ENCODE measurements at regions not wholly inside any gene's neighbourhood (a gene's known extent, or its start where the extent isn't known, plus 50 kb on each side); places are given as distances from the start of the nearest gene placed in this dataset.

DNA sequence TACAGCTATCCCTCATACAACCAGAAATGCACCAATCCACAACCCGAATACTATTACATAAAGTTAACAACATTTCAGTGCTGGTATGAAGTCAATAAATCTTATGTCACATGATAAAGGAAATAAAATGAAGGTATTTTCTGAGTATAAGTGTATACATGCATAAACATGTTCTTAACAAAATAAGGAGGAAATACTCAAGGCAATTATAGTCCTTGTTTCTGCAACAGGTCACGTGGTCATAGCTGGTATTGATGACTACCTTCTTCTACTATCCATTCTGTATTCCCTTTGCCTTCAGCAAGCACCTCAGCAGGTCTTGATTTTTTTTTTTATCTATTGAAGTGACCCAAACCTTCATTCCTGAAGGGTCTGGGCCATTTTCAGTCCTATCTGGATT, 675.6 kb downstream of the RPL10L start:
- Histone ChIP-seq H3K36me3 (no peaks in the 10 kb centered on the region), H3K4me3 (no peak overlapping the region), H3K27me3 (no peaks in the 10 kb centered on the region), H3K4me1 (no peaks in the 10 kb centered on the region), H3K27ac (no peak overlapping the region), H3K9me3 (no peaks in the 10 kb centered on the region)
- intact Hi-C loops (cut with DNase I): no loop called here
- TF ChIP-seq, protein P1, sequence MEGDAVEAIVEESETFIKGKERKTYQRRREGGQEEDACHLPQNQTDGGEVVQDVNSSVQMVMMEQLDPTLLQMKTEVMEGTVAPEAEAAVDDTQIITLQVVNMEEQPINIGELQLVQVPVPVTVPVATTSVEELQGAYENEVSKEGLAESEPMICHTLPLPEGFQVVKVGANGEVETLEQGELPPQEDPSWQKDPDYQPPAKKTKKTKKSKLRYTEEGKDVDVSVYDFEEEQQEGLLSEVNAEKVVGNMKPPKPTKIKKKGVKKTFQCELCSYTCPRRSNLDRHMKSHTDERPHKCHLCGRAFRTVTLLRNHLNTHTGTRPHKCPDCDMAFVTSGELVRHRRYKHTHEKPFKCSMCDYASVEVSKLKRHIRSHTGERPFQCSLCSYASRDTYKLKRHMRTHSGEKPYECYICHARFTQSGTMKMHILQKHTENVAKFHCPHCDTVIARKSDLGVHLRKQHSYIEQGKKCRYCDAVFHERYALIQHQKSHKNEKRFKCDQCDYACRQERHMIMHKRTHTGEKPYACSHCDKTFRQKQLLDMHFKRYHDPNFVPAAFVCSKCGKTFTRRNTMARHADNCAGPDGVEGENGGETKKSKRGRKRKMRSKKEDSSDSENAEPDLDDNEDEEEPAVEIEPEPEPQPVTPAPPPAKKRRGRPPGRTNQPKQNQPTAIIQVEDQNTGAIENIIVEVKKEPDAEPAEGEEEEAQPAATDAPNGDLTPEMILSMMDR (IDR thresholded peaks at IDR 0.05): no peak
- no peak for DNase-seq (ENCODE audit: low spot score in 2 of 2)

DNA sequence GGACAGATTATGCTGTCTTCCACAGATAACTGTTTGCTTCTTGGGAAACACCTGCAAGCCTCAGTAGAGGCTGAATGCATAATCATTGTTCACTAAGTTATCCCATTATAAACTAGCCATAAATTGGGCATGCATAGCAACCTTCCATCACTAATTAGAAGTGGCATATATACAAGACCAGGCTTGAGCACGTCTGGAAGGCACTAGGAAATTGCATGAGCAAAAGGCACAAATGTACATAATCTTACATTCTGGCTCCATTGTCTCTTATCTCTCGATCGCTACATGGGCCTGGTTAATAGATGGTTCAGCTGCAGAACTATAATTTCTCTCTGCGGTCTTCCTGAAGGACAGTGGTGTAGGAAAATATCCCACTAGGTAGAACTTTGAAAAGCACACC, 679.2 kb downstream of the RPL10L start:
- H3K27me3 ChIP-seq: no peaks in the 10 kb centered on the region
- no peak for DNase-seq (ENCODE audit: low spot score in 2 of 2)
- intact Hi-C loops (cut with DNase I): no loop called here

DNA sequence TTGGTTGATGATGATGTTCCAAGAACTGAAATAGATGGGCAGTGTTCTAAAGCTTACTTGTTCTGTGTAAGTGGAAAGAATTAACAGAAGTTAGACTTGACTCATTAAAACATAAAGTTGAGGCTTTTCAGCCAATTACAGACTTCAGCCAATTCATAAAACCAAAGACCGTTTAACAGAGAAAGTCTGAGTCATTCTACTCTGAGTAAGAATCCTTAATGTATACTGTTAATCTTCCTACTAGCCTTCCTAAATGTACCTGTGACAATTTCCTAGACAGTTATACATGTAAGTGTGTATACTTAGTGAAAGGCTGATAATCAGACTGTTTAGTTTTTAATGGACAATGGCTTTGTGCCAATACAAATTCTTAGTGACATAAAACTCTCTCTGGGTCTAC, 681.0 kb downstream of the RPL10L start:
- no peaks in the 10 kb centered on the region for H3K36me3 ChIP-seq
- TF ChIP-seq, protein P1 (IDR thresholded peaks at IDR 0.05): no peak
- H3K27me3 ChIP-seq: no peaks in the 10 kb centered on the region
- intact Hi-C loops (cut with DNase I): no loop called here
- no peak overlapping the region for H3K27ac ChIP-seq
- no peak overlapping the region for H3K4me3 ChIP-seq
- no peaks in the 10 kb centered on the region for H3K4me1 ChIP-seq
- no peaks in the 10 kb centered on the region for H3K9me3 ChIP-seq
- no peak for DNase-seq (ENCODE audit: low spot score in 2 of 2)

More for the DNA sequence above, 679.2 kb downstream of the RPL10L start:
- Histone ChIP-seq H3K9me3 (no peaks in the 10 kb centered on the region), H3K4me3 (no peak overlapping the region), H3K4me1 (no peaks in the 10 kb centered on the region), H3K36me3 (no peaks in the 10 kb centered on the region), H3K27ac (no peak overlapping the region)
- TF ChIP-seq, protein P1 (IDR thresholded peaks at IDR 0.05): no peak

DNA sequence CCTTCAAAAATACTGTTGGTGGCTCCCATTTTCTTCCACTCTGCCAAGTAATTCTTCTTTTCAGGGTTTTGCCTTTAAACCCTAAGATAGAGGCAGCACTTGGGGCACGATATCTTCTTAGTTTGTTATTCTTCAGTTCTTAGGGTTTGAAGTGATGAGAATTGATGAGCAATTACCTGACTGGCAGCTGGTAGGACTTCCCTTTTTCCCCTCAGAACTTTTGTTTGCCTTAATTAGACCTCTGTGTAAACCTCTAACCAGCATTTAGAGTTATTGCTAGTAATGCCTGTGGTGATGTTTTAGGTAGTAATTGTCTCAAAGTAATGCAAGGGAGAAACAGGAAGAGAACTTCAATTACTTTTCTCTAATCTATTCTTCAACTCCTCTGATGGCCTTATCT, 683.5 kb downstream of the RPL10L start:
- intact Hi-C loops (cut with DNase I): no loop called here

DNA sequence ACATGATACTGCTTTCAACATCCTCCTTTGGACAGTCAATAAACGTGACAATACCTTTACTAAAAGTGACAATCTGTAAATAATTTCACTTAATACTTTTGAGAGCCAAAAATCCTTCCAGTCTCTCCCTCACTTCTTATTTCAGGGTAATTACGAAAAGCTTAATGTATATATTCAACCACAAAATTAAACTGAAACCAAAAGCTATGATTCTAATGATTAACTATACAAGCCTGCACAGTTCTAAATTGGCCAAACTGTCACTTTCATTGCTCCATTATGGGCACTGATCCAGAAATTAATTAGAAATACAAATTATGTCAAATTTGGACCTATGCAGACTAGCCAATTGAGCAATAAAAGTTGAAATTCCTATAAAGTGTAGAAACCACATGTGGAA, 696.5 kb upstream of the MIS18BP1 start:
- Histone ChIP-seq H3K4me1 (no peaks in the 10 kb centered on the region), H3K9me3 (no peaks in the 10 kb centered on the region), H3K36me3 (no peaks in the 10 kb centered on the region), H3K4me3 (no peak overlapping the region), H3K27me3 (no peaks in the 10 kb centered on the region), H3K27ac (no peak overlapping the region)
- intact Hi-C loops (cut with DNase I): no loop called here
- TF ChIP-seq, protein P1 (IDR thresholded peaks at IDR 0.05): no peak
- no peak for DNase-seq (ENCODE audit: low spot score in 2 of 2)

More for the DNA sequence above, 683.5 kb downstream of the RPL10L start:
- DNase-seq (ENCODE audit: low spot score in 2 of 2): no peak
- no peaks in the 10 kb centered on the region for H3K27me3 ChIP-seq
- no peak overlapping the region for H3K27ac ChIP-seq
- no peaks in the 10 kb centered on the region for H3K9me3 ChIP-seq
- H3K4me1 ChIP-seq: no peaks in the 10 kb centered on the region
- H3K4me3 ChIP-seq: no peak overlapping the region
- TF ChIP-seq, protein P1 (IDR thresholded peaks at IDR 0.05): no peak
- H3K36me3 ChIP-seq: no peaks in the 10 kb centered on the region

DNA sequence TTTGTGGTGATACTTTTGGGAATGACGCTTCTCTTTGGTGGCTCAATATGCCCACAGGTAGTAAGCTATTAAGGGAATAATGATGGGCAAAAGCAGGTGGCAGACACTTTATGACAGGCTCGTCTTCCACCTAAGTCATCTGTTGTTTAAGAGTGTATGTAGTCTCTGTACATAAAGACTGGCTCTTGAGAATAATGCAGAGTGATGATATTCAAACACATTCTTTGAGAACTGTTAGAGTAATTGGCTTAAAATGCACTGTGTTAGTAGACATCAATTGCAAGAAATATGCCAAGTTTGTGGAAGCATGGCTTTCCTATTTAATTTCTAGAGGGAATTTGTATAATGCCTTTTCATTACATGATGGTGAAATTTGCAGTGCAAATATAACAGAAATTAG, 694.8 kb upstream of the MIS18BP1 start:
- H3K9me3 ChIP-seq: no peaks in the 10 kb centered on the region
- no peaks in the 10 kb centered on the region for H3K4me1 ChIP-seq
- no peaks in the 10 kb centered on the region for H3K36me3 ChIP-seq
- H3K27me3 ChIP-seq: no peaks in the 10 kb centered on the region
- no peak overlapping the region for H3K4me3 ChIP-seq
- no peak for DNase-seq (ENCODE audit: low spot score in 2 of 2)
- H3K27ac ChIP-seq: no peak overlapping the region
- intact Hi-C loops (cut with DNase I): no loop called here
- TF ChIP-seq, protein P1 (IDR thresholded peaks at IDR 0.05): no peak
